NCI-H1417 treated with DMSO at 0.1 percent for 48 hours (cell line): ENCODE measurements at regions not wholly inside any gene's neighbourhood (a gene's known extent, or its start where the extent isn't known, plus 50 kb on each side); places are given as distances from the start of the nearest gene placed in this dataset.
"Not testable (repeated sequence)": the region's sequence is repeated elsewhere in the genome, so short reads cannot be mapped to it uniquely, and the experiment has no call there.

Source experiments
- DNase-seq: peaks from one replicate; lab custom pipeline; 2025; lab: John Stamatoyannopoulos, UW

DNA sequence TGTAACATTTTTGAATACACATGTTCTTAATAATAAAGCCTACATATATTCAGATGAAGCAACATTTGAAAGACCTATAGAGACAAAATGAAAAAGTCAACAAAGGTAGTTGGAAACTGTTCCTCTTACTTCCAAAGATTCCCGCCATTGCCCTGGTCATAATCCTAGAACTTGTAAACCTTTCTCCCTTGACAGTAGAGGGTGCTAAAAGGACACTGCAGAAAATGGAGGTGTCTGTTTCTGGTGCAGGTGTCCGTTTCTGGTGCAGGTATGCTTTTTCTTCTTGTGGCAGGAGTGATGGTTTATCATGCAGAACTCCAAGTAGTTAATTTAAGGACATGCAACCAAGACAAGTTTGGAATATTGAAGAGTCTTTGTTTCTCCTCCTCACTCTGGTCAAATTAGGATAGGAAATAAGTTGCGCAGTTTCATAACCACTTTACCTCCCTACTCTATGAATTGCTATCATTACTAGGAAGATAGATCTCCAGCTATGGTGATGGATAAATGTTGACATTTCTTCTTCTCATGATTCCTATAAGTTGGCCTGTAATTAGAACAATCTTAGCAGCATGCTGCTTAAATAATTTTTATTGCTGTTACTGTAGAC lies 56.0 kb upstream of the FAM174A start:
- DNase-seq = peak; percentile 29

GRCh38 chr5:100472091-100472490 lies 63.1 kb upstream of the FAM174A start:
- DNase-seq = no peak

GRCh38 chr5:100469767-100470166 lies 65.4 kb upstream of the FAM174A start:
- no peak for DNase-seq

- DNase-seq = no peak
These were observed 70.8 kb upstream of the FAM174A start for GRCh38 chr5:100464418-100464817.

DNA sequence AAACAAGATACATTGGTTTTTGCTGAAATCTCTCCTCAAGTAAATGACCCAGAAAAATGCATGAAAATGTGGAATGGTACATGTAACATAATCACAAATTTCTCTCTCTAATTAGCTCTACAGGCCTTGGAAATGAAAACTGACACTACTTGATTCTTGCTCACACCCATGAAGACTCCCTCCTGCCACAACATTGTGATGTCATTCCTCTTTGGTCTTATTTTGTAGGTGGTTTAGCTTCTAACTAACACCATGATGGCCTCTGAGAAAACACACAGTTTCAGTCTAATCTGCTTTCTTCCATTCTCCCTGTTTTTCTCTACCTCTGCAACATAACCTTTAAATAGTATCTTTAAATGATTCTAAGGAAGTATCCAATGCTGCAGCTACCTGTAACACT lies 78.6 kb upstream of the FAM174A start:
- no peak for DNase-seq

GRCh38 chr5:100452126-100452525 lies 83.0 kb upstream of the FAM174A start:
- DNase-seq = no peak

- DNase-seq = no peak
These were observed 87.1 kb upstream of the FAM174A start for GRCh38 chr5:100448111-100448528.

GRCh38 chr5:100446879-100447430 lies 88.2 kb upstream of the FAM174A start:
- DNase-seq = no peak

DNA sequence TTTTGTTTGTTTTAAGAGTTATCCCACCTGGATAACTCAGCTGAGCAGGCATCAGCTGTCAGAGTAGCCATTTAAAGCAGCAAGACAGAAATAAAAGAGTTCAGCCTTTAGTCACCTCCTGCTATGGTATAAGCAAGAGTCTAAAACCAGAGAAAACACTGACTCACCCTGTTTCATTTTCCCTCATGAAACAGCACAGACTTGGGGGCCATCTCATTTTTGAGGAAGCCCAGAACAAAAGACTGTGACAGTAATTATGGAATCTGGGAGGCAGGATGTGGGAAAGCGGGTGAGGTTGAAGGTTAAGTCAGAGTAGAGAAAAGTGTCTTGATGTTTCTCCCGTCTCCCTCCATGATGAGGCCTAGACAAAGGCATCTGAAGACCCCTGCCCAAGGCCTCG lies 90.2 kb upstream of the FAM174A start:
- no peak for DNase-seq

GRCh38 chr5:100434815-100435214 lies 100.4 kb upstream of the FAM174A start:
- DNase-seq = no peak

- no peak for DNase-seq
These were observed 102.4 kb upstream of the FAM174A start for GRCh38 chr5:100432741-100433140.

- DNase-seq = no peak
These were observed 104.6 kb upstream of the FAM174A start for GRCh38 chr5:100430268-100431195.

GRCh38 chr5:100424787-100425186 lies 110.4 kb upstream of the FAM174A start:
- DNase-seq = no peak

DNA sequence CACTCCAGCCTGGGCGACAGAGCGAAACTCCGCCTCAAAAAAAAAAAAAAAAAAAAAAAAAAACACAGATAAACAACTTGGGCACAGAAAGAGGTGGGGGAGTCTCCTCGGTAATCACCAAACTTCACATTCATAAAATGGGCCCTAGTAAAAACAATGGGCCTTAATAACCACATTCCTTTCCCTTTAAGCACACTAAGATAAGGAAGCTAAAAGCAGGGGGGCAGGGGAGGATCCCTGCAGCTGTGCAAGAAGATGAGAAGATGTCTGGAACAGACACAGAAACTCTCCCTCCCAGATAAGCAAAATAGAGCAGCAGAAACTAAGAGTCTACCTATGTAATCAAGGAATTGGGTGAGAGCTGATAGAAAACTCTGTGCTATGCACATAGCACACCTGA lies 111.2 kb upstream of the FAM174A start:
- no peak for DNase-seq

- no peak for DNase-seq
These were observed 111.8 kb upstream of the FAM174A start for GRCh38 chr5:100423330-100423729.

DNA sequence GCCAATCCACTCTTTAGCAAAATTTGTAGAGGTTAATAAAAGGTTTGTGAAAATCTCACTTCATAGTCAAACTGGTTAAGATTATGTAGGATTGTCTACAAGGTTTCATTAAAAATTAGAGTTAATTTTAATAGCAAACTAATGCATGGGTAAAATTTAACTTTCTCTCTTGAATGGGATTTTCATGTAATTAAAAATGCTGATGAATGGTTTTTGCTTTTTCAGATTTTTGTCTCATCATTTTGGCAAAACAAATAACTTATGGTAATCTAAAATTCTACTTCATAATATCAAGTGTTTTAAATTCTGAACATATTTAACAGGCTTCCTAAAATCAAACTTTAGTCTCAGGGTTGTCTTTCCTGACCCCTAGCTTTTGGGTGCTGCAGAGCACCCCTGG lies 113.8 kb upstream of the FAM174A start:
- no peak for DNase-seq

- DNase-seq = no peak
These were observed 116.9 kb upstream of the FAM174A start for GRCh38 chr5:100418231-100418630.

DNA sequence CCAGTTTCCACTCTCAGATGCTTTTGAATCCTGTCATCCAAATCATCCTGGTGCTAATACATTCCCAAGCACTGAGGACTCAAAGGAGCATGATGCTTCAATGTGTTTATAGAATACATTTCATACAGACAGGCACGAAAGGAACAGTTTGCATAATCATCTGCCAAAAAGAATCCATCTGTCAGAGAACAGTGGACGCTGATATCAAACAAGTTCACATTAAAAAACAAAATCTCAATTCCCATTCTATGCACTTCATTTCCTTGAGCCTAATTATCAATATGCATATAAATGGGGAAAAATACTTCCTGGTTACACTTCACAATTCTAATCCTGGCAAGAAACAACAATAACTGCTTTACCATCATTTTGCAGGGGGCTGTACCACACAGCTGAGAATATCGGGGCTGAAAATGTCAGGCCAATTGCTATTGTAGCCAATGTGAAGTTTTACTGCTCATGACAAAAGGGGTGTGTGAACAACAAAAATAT lies 125.5 kb upstream of the FAM174A start:
- DNase-seq = no peak

GRCh38 chr5:100407053-100407452 lies 128.1 kb upstream of the FAM174A start:
- DNase-seq = no peak

- DNase-seq = no peak
These were observed 128.5 kb upstream of the FAM174A start for GRCh38 chr5:100406640-100407039.

- no peak for DNase-seq
These were observed 133.1 kb upstream of the FAM174A start for GRCh38 chr5:100402071-100402470.

DNA sequence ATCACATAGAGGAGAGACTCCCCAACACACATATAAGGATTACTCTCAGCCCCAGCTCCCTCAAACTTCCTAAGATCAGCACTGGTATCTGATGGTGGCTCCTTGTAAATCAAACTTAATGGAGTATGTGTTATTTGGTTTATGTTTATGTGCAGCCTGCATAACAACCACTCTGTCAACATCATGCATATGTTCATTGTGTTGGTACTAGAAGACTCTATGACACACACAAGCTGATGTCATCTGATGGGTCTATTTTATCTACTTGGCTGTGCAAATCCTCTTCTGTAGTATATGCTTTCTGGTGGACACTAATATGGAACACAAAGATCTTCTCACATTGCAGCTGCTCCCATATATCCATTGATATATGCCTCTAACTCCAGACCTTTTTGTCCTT lies 134.0 kb upstream of the FAM174A start:
- DNase-seq = no peak

DNA sequence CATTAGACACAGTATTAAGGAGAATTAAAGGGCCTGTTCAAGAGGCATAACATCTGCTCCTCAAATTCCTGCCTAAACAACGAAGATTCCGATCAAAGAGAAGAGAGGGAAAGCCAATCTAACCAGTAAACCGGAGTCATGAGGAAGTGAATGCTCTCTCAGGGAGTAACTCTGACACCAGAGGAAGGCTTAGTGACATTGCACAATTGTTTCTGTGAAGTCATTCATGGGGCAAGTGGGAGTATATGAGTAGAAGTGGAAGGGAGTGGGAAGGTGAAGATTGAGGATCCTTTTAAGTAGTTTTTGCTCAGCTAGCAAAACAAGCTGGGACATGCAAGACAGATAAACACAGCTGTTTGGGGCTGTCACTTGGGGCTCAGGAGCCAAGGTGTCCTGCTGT lies 136.4 kb upstream of the FAM174A start:
- not testable (repeated sequence) for DNase-seq
